ENCODE measurements at regions not wholly inside any gene's neighbourhood (a gene's known extent, or its start where the extent isn't known, plus 50 kb on each side); places are given as distances from the start of the nearest gene placed in this dataset.
"Not testable (repeated sequence)": the region's sequence is repeated elsewhere in the genome, so short reads cannot be mapped to it uniquely, and the experiment has no call there.

- 92% methylated on average over 33 of the region's 101 CpGs; no CpG with 5 or more reads in 1 of the 2 experiments for WGBS, 2 experiments (ENCODE audit: extremely low coverage in 1 of 2, insufficient coverage in 1 of 2, insufficient read length in 1 of 2, insufficient replicate concordance in 2 of 2, low coverage in 1 of 2, low lambda C conversion rate in 2 of 2, missing lambda C conversion rate in 1 of 2)
- H4K91ac ChIP-seq (replicated peaks; ENCODE audit: insufficient read length, low read length); DNase-seq (ENCODE audit: low read depth in 1 of 2, low spot score in 2 of 2); H3K79me1 ChIP-seq (ENCODE audit: low read depth, low read length); H4K8ac ChIP-seq (ENCODE audit: extremely low read depth, insufficient read depth, low read length); H3K79me2 ChIP-seq (ENCODE audit: control insufficient read depth in 1 of 2, insufficient read depth in 2 of 2, low read length in 2 of 2); H2BK120ac ChIP-seq (replicated peaks; ENCODE audit: low read depth, low read length); H3K4ac ChIP-seq (replicated peaks; ENCODE audit: insufficient read length, low read depth, low read length); H3K27ac ChIP-seq (ENCODE audit: low read depth, low read length); H2BK12ac ChIP-seq (ENCODE audit: low read depth, low read length); H3K27me3 ChIP-seq (replicated peaks in 1 of 4; ENCODE audit: control insufficient read depth in 3 of 4, extremely low read depth in 1 of 4, insufficient read depth in 3 of 4, low read length in 3 of 4); POLR2A ChIA-PET (ENCODE audit: partially characterized antibody); H3K23ac ChIP-seq (ENCODE audit: insufficient read length); H3K4me1 ChIP-seq (replicated peaks in 1 of 4; ENCODE audit: control insufficient read depth in 3 of 4, insufficient read depth in 4 of 4, low read length in 3 of 4); H4K5ac ChIP-seq (ENCODE audit: insufficient read length, low read depth, low read length); H3K56ac ChIP-seq (replicated peaks; ENCODE audit: insufficient read length, low read depth, low read length); H3K36me3 ChIP-seq (ENCODE audit: control insufficient read depth in 2 of 4, insufficient read depth in 4 of 4, low read length in 3 of 4); H3K23me2 ChIP-seq (ENCODE audit: low read depth, low read length); H2BK15ac ChIP-seq (ENCODE audit: low read length); H3K9ac ChIP-seq (replicated peaks in 1 of 4; ENCODE audit: extremely low read depth in 1 of 4, low read depth in 3 of 4, low read length in 3 of 4); H3K4me2 ChIP-seq (ENCODE audit: insufficient read depth in 1 of 2, low read depth in 2 of 2, low read length in 2 of 2); H2BK20ac ChIP-seq (ENCODE audit: low read length); H2AFZ ChIP-seq (ENCODE audit: low read length); FAIRE-seq; H2BK5ac ChIP-seq (ENCODE audit: low read depth, low read length); H3K18ac ChIP-seq (ENCODE audit: extremely low read depth, low read length); H4K20me1 ChIP-seq (replicated peaks in 1 of 2; ENCODE audit: control insufficient read depth in 1 of 2, insufficient read depth in 2 of 2, low read length in 2 of 2); H3K14ac ChIP-seq (ENCODE audit: insufficient read length); H3K4me3 ChIP-seq (ENCODE audit: extremely low read depth in 1 of 4, insufficient read depth in 2 of 4, low read depth in 3 of 4, low read length in 4 of 4); H2AK5ac ChIP-seq (ENCODE audit: low read depth, low read length): not testable (repeated sequence)
- peaks cover 0 to 29% of the 10 kb centered on the region in 2 experiments; a peak in 2 of 4 replicates for H3K9me3 ChIP-seq (ENCODE audit: insufficient read depth in 2 of 2, low read depth in 1 of 2, low read length in 1 of 2)
- CTCF ChIA-PET (ENCODE audit: partially characterized antibody), result interaction anchor here (0.9 kb wide), 1 partner anchor 156 kb away, joined by 3 read pairs; no protein-coding TSS in a partner anchor
Measured at GRCh38 chr2:131829456-131830241, 302.0 kb downstream of the CCDC74A start.
